GM18868 (cell line): ENCODE measurements at regions not wholly inside any gene's neighbourhood (a gene's known extent, or its start where the extent isn't known, plus 50 kb on each side); places are given as distances from the start of the nearest gene placed in this dataset.
"Not testable (repeated sequence)": the region's sequence is repeated elsewhere in the genome, so short reads cannot be mapped to it uniquely, and the experiment has no call there.

ENCODE experiments used
- ATAC-seq: cut with Tn5 transposase; IDR thresholded peaks from one replicate; pipeline ENCODE4 v1.9.1; 2021; ENCODE audit warnings: mild to moderate bottlenecking, moderate library complexity; ENCODE audit not compliant: unreplicated experiment

- no peak for ATAC-seq
These were observed 174.3 kb downstream of the UTP18 start for GRCh38 chr17:51434434-51435170.

GRCh38 chr17:51435171-51435552, 174.8 kb downstream of the UTP18 start:
- no peak for ATAC-seq

DNA sequence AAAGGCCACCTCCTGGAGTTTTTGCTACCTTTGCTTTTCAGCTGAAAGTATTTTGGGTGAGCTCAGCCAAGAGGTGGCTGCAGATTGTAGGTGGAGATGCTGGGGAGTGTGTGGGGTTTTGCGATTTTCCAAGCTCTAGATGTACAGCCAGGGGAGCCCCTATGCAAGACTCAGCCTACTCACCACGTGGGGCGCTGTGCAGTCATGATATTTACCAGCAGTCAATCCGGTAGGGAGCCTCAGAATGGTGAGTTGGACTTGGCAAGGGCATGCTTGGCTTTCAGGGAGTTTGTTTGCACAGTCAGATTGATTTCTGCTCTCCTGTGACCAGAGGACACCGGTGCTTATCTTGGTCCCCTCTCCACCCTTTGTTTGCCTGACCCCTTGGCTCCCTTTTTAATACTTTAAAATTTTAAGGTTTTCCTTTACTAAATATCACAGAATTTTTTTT, 175.3 kb downstream of the UTP18 start:
- peak; percentile 76 for ATAC-seq

DNA sequence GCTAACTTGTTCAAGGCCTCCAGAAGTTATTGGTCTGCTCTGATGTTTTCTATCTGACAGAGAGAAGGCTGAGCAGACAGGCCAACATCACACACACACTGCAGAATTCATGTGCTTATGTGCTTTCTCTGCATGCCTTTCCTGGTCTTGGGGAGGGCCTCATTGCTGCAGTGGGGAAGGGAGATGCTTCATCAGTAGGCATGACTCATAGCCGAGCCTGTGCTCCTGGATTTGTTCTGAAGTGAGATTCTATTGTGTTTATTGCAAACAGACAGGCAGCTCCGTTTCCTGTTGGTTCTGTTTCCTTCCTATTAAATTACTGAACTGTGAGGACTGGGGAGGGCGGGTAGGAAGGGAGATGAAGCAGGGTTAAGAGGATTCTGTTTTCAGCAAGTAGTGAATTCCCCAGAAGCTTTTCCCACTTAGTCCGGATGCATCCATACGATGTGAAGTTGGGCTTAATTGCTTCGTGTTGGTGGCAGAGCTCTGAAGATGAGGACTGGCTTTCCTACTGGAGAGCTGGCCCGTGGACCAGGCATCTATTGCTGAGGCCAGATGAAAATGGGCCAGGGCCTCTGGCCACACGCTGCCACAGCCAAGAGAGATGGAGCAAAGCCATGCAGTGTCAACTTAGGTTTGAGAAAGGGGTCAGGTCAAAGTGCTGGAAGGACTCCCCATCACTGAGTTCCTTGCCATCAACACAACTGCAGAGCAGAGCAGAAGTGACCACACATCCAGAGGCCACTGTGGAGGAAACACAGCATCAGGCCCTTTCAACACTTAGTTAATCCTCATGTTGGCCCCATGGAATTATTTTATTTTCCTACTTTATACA, 179.3 kb downstream of the UTP18 start:
- ATAC-seq, result no peak

DNA sequence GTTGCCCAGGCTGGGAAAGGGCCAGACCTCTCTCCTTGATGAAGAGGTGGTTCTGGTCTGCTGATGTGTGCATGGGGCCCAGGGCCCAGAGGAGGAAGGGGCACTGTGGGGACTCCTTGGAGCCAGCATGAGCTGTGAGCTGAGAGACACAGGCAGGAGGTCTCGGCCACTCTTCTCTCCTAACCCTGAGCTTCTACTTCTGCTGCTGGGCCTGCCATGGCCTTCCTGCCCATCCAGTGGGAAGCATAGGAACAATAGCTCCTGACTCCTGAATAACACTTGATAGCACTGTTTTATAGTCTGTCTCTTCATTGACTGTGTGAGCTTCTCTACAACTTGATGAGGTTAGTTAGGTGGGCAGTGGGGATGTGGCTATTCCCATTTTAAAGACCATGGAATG, 181.1 kb downstream of the UTP18 start:
- no peak for ATAC-seq

GRCh38 chr17:51442088-51442865, 181.9 kb downstream of the UTP18 start:
- no peak for ATAC-seq

- no peak for ATAC-seq
These were observed 183.3 kb downstream of the UTP18 start for GRCh38 chr17:51443646-51444045.

GRCh38 chr17:51445946-51446345, 185.6 kb downstream of the UTP18 start:
- no peak for ATAC-seq

DNA sequence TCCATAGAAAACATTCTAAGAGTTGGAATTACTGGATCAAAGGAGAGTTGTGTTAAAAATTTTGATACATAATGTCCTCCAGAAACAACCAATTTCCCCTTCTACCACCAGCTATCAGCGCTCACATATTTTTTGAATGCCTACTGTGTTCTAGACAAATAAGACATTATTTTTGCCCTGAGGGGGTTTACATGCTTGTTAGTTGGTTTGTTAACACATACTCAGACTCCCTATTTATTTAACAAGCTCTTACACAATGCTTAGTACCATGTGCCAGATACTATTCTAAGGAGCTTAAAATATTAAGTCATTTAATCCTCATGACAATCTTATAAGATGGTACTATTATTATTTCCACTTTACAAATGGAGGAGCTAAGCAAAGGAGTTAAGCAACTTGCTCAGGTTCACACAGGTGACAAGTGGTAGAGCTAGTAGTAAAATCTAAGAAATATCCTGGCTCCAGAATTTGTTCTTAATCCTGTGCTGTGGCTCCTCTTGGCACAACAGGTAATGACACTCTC, 194.2 kb downstream of the UTP18 start:
- no peak for ATAC-seq

DNA sequence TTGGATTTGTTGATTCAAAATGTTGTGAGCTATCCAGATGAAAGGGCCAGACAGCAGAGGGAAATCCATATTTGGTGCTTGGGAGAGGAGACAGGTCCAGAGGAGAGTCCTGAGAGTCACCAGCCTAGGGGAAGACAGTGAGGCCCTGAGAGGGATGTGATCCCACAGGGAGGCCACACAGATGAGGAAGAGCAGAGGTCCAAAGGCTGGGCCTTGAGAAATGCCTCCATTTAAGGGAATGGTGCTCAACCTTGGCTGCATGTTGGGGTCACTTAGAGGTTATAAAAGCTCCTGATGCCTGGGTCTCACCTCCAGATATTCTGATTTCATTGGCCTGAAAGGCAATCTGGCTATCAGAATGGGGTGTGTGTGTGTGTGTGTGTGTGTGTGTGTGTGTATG, 194.9 kb downstream of the UTP18 start:
- no peak for ATAC-seq

GRCh38 chr17:51455931-51456330, 195.6 kb downstream of the UTP18 start:
- ATAC-seq, result no peak

DNA sequence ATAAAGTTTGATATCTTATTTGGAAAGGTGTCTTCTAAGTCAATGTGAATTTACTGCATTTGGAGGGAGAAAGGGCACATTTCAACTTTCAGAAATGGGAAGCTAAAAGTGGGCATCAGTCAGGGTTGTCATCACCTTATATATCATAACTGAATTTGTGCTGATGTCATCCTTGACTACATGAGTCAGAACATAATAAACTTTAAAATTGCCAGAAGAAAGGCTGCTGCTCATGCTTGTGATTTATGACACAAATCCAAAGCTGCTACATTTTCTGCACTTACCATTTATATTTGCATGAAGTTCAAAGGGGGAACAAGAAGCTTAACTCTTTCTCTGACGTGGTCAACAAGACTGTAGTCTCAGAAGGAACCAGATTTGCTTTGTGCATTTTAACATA, 196.6 kb downstream of the UTP18 start:
- ATAC-seq, result no peak

DNA sequence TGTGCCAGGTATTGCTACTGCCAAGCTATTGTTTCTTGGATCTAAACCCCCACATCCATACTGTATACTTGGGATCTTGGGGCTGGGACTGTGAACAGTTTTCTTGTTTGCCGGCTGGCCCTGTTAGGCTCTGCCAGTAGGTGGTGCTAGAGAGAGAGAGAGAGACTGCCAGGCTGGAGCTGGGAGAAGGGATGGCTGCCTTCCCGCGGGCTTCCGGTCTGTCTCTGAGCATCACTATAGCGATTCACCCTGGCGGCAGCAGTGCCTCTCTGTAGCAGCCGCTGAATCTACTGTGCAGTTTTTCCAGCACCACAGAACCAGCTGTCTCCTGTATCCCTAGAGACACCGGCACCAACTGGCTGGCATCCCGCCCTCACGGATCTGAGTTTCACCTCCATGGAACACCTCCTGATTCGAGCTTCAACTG, 201.2 kb downstream of the UTP18 start:
- ATAC-seq, result no peak

- no peak for ATAC-seq
These were observed 203.0 kb downstream of the UTP18 start for GRCh38 chr17:51463353-51463752.

GRCh38 chr17:51467336-51467735, 207.0 kb downstream of the UTP18 start:
- ATAC-seq, result no peak

GRCh38 chr17:51472670-51473205, 212.4 kb downstream of the UTP18 start:
- no peak for ATAC-seq

DNA sequence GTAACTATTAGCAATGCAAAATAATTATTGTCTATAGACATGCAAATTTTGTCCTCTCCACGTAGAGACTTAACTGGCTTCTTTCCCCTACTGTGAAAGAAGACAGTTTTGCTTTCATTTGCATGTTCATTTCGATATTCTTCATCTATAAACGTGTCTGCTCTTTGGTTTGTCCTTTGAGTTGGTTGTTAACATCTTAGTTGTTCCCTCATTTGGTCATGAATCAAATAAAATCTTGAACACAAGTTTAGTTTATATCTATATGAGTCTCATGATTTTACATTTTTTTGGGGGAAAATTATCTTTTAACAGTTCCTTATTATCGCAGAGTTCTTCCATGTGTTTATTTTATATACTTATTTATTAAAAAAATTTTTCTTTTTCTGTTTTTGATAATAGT, 214.4 kb downstream of the UTP18 start:
- ATAC-seq, result no peak

GRCh38 chr17:51475730-51476129, 215.4 kb downstream of the UTP18 start:
- ATAC-seq, result no peak

- no peak for ATAC-seq
These were observed 219.0 kb downstream of the UTP18 start for GRCh38 chr17:51479303-51479702.

DNA sequence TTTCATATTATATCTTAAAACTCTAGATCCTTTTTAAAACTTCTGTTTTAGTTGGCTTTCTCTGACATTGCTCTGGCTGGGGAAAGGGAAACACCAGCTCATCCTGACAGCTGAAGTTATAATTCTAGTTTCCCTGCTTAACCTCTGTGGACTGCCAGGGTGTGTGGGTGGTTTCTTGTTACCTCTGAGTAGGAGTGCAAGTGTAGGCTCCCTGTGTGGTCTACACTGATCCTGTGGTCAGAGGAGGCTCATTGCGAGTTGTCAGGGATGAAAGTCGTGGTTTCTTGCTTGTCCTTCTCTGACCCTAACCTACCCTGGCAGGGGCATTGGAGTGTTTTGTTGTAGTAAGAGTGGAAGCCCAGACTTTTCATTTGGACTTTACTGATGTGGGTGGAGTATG, 221.0 kb downstream of the UTP18 start:
- ATAC-seq, result no peak

GRCh38 chr17:51482248-51482647, 221.9 kb downstream of the UTP18 start:
- ATAC-seq, result not testable (repeated sequence)
